Inflammatory macrophage treated with lipopolysaccharide for 4 hours (primary cell): ENCODE measurements at regions not wholly inside any gene's neighbourhood (a gene's known extent, or its start where the extent isn't known, plus 50 kb on each side); places are given as distances from the start of the nearest gene placed in this dataset.
A peak's percentile ranks its signal among the peaks of the same experiment; 100 is the strongest.

Experiments
- DNase-seq: peaks from one replicate; pipeline ENCODE4 v3.0.0-alpha.2; 2020

GRCh38 chr18:25621682-25622081, 269.7 kb upstream of the ZNF521 start:
- DNase-seq: no peak

GRCh38 chr18:25621144-25621543, 269.2 kb upstream of the ZNF521 start:
- no peak for DNase-seq

GRCh38 chr18:25614168-25614567, 262.2 kb upstream of the ZNF521 start:
- no peak for DNase-seq

- no peak for DNase-seq
These were observed 260.5 kb upstream of the ZNF521 start for GRCh38 chr18:25612466-25612865.

- DNase-seq: no peak
These were observed 256.1 kb upstream of the ZNF521 start for GRCh38 chr18:25608091-25608490.

GRCh38 chr18:25604894-25605597, 253.1 kb upstream of the ZNF521 start:
- no peak for DNase-seq

GRCh38 chr18:25604196-25604893, 252.4 kb upstream of the ZNF521 start:
- DNase-seq: no peak

GRCh38 chr18:25599443-25599842, 247.5 kb upstream of the ZNF521 start:
- no peak for DNase-seq

GRCh38 chr18:25597476-25597875, 245.5 kb upstream of the ZNF521 start:
- DNase-seq: no peak

- peak; percentile 15 for DNase-seq
These were observed 243.5 kb upstream of the ZNF521 start for GRCh38 chr18:25595274-25596060.

- DNase-seq: no peak
These were observed 242.4 kb upstream of the ZNF521 start for GRCh38 chr18:25594351-25594750.

- DNase-seq: no peak
These were observed 240.9 kb upstream of the ZNF521 start for GRCh38 chr18:25592804-25593360.

GRCh38 chr18:25590456-25590855, 238.5 kb upstream of the ZNF521 start:
- DNase-seq: no peak

GRCh38 chr18:25587545-25587944, 235.6 kb upstream of the ZNF521 start:
- no peak for DNase-seq

- DNase-seq: no peak
These were observed 217.0 kb upstream of the ZNF521 start for GRCh38 chr18:25568986-25569385.

GRCh38 chr18:25563816-25564683, 212.1 kb upstream of the ZNF521 start:
- no peak for DNase-seq

GRCh38 chr18:25563346-25563745, 211.4 kb upstream of the ZNF521 start:
- no peak for DNase-seq

- peak; percentile 14 for DNase-seq
These were observed 210.0 kb upstream of the ZNF521 start for GRCh38 chr18:25561918-25562317.

- DNase-seq: no peak
These were observed 208.4 kb upstream of the ZNF521 start for GRCh38 chr18:25560369-25560768.

GRCh38 chr18:25557011-25557410, 205.0 kb upstream of the ZNF521 start:
- DNase-seq: peak; percentile 85

- DNase-seq: peak; percentile 57
These were observed 201.8 kb upstream of the ZNF521 start for GRCh38 chr18:25553631-25554263.
